ENCODE measurements at regions not wholly inside any gene's neighbourhood (a gene's known extent, or its start where the extent isn't known, plus 50 kb on each side); places are given as distances from the start of the nearest gene placed in this dataset.
"Not testable (repeated sequence)": the region's sequence is repeated elsewhere in the genome, so short reads cannot be mapped to it uniquely, and the experiment has no call there.

DNA sequence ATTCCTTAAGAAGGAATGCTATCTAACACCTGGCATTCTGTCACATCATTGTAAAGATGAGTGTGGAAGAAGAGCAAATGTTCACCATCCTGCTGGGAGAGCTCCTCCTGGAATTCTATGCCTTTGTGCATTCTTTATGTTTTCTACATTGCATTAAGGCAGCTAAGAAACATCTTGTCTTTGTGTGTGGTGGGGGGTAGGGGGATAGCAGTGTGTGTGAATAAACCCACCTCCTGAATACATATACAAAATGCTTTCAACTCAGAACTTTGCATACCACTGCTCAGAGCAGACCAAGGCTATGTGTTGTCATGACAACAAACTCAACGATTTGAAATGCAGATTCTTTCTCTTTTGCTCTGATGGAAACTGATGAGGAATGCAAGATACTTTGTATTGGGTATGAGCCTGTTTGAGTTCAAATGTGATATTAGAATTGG lies 193.6 kb upstream of the KAZN start:
- Mint-ChIP-seq H3K27me3 (ENCODE audit: insufficient read depth, unreplicated experiment) (no peaks in the 10 kb centered on the region), H3K36me3 (ENCODE audit: insufficient read depth, unreplicated experiment) (no peaks in the 10 kb centered on the region), H3K4me3 (ENCODE audit: unreplicated experiment) (no peak overlapping the region), H3K9me3 (ENCODE audit: unreplicated experiment) (no peaks in the 10 kb centered on the region), H3K4me1 (ENCODE audit: insufficient read depth, unreplicated experiment) (no peaks in the 10 kb centered on the region), H3K27ac (ENCODE audit: low read depth, unreplicated experiment) (no peak overlapping the region)
- intact Hi-C loops (cut with micrococcal nuclease), result no loop called here
- DNase-seq (ENCODE audit: unreplicated experiment), result no peak
- no TSS peak for BruUV-seq (replicated peaks)
- TF ChIP-seq, protein P1, sequence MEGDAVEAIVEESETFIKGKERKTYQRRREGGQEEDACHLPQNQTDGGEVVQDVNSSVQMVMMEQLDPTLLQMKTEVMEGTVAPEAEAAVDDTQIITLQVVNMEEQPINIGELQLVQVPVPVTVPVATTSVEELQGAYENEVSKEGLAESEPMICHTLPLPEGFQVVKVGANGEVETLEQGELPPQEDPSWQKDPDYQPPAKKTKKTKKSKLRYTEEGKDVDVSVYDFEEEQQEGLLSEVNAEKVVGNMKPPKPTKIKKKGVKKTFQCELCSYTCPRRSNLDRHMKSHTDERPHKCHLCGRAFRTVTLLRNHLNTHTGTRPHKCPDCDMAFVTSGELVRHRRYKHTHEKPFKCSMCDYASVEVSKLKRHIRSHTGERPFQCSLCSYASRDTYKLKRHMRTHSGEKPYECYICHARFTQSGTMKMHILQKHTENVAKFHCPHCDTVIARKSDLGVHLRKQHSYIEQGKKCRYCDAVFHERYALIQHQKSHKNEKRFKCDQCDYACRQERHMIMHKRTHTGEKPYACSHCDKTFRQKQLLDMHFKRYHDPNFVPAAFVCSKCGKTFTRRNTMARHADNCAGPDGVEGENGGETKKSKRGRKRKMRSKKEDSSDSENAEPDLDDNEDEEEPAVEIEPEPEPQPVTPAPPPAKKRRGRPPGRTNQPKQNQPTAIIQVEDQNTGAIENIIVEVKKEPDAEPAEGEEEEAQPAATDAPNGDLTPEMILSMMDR (IDR thresholded peaks at IDR 0.05; ENCODE audit: unreplicated experiment), result no peak
- ChIA-PET CTCF (no interaction called here), POLR2A (no interaction called here)

DNA sequence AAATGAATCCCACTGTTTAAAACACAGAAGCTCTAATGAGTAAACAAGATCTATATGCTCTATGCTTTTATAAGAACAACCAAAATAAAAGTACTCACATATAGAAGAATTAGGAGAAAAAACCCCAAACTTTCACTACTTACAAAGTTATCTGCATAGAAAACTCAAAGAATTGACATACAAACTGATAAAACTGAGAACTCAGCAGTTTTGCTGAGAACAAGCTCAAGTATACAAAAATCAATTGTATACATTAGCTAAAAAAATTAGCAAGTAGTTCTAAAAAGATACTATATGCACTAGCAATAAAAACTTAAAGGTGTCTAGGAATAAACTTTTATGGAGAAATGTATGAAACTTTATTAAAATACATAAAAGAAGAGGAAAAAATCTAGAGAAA lies 186.2 kb upstream of the KAZN start:
- Mint-ChIP-seq H3K27ac (ENCODE audit: low read depth, unreplicated experiment) (no peak overlapping the region), H3K36me3 (ENCODE audit: insufficient read depth, unreplicated experiment) (no peaks in the 10 kb centered on the region), H3K4me1 (ENCODE audit: insufficient read depth, unreplicated experiment) (peaks cover 9% of the 10 kb centered on the region), H3K27me3 (ENCODE audit: insufficient read depth, unreplicated experiment) (no peaks in the 10 kb centered on the region), H3K4me3 (ENCODE audit: unreplicated experiment) (no peak overlapping the region), H3K9me3 (ENCODE audit: unreplicated experiment) (no peaks in the 10 kb centered on the region)
- BruUV-seq (replicated peaks), result no TSS peak
- intact Hi-C loops (cut with micrococcal nuclease), result no loop called here
- TF ChIP-seq, protein P1 (IDR thresholded peaks at IDR 0.05; ENCODE audit: unreplicated experiment), result no peak
- no peak for DNase-seq (ENCODE audit: unreplicated experiment)
- POLR2A ChIA-PET, result interaction anchor here (0.8 kb wide), 1 partner anchor 12 kb away, joined by 4 read pairs; no protein-coding TSS in a partner anchor
- CTCF ChIA-PET, result no interaction called here

DNA sequence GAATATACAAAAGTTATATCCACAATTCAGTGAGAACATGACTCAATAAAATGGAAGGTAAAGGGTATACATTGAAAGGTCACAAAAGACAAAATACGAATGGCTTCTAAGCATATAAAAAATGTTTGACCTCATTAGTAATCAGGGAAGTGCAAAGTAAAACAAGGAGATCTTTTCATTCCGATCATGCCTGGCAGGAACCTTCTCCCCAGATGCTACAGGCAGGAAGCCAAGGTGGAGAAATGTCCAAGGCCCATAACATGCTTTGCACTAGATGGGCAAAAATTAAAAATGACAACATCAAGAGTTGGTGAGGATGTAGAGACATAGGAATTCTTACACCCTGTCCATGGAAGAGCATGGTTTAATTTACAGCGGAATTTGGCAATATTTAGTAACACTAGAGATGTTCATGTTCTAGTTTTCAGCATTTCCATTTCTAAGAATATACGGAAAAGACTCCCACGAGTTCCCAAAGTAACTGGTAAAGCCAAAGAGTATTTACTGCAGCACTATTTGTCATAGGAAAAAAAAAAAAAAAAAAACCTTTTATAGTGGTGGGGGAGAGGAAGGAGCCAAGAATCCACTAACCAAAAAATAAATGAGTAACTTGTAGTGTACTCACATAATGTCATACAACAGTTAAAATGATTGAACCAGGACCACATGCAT lies 184.5 kb upstream of the KAZN start:
- POLR2A ChIA-PET, result no interaction called here
- Mint-ChIP-seq H3K36me3 (ENCODE audit: insufficient read depth, unreplicated experiment) (no peaks in the 10 kb centered on the region), H3K4me3 (ENCODE audit: unreplicated experiment) (no peak overlapping the region), H3K27me3 (ENCODE audit: insufficient read depth, unreplicated experiment) (no peaks in the 10 kb centered on the region), H3K4me1 (ENCODE audit: insufficient read depth, unreplicated experiment) (peaks cover 9% of the 10 kb centered on the region), H3K27ac (ENCODE audit: low read depth, unreplicated experiment) (no peak overlapping the region), H3K9me3 (ENCODE audit: unreplicated experiment) (no peaks in the 10 kb centered on the region)
- TF ChIP-seq, protein P1 (IDR thresholded peaks at IDR 0.05; ENCODE audit: unreplicated experiment), result no peak
- no TSS peak for BruUV-seq (replicated peaks)
- DNase-seq (ENCODE audit: unreplicated experiment), result peak; percentile 15
- CTCF ChIA-PET, result no interaction called here
- intact Hi-C loops (cut with micrococcal nuclease), result no loop called here

DNA sequence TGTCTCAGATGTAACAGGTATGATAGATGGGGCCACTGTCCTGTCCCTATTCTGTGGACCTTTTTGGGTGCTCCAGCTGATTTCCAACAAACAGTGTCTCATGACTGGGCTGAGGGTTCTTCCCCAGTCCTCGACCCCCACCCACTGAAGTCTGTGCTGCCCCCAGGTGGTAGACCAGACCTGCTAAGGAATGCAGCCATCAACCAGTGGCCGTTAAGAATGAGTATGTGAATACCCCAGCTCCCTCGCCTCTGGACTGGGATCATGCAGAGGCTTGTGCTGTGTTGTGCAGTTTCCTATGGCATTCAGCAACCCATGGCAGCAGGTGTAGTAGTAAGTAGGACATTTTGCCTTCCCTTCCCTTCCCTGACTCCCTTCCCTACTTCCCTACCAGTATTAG lies 183.1 kb upstream of the KAZN start:
- no TSS peak for BruUV-seq (replicated peaks)
- no peaks in the 10 kb centered on the region for H3K9me3 Mint-ChIP-seq (ENCODE audit: unreplicated experiment)
- no peak overlapping the region for H3K4me3 Mint-ChIP-seq (ENCODE audit: unreplicated experiment)
- no peak overlapping the region for H3K27ac Mint-ChIP-seq (ENCODE audit: low read depth, unreplicated experiment)
- no peaks in the 10 kb centered on the region for H3K27me3 Mint-ChIP-seq (ENCODE audit: insufficient read depth, unreplicated experiment)
- DNase-seq (ENCODE audit: unreplicated experiment), result peak; percentile 4
- no peaks in the 10 kb centered on the region for H3K36me3 Mint-ChIP-seq (ENCODE audit: insufficient read depth, unreplicated experiment)
- ChIA-PET CTCF (interaction anchor here (1.0 kb wide), 1 partner anchor 172 kb away, joined by 3 read pairs; no protein-coding TSS in a partner anchor), POLR2A (no interaction called here)
- H3K4me1 Mint-ChIP-seq (ENCODE audit: insufficient read depth, unreplicated experiment), result peaks cover 9% of the 10 kb centered on the region
- TF ChIP-seq, protein P1 (IDR thresholded peaks at IDR 0.05; ENCODE audit: unreplicated experiment), result no peak
- intact Hi-C loops (cut with micrococcal nuclease), result loop anchor here (1.0 to 5.0 kb wide), 2 partner anchors 301 to 448 kb away; no protein-coding TSS in a partner anchor

DNA sequence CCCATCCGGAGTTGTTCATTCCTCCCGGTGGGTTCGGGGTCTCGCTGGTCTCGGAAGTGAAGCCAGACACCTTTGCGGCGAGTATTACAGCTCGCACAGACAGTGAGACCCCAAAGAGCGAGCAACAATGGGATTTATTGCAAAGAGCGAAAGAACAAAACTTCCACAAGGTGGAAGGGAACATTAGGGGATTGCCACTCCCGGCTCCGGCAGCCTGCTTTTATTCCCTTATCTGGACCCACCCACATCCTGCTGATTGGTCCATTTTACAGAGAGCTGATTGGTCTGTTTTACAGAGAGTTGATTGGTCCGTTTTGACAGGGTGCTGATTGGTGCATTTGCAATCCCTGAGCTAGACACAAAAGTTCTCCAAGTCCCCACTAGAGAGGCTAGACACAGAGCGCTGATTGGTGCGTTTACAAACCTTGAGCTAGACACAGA lies 178.7 kb upstream of the KAZN start:
- BruUV-seq (replicated peaks); H3K4me3 Mint-ChIP-seq (ENCODE audit: unreplicated experiment); H3K36me3 Mint-ChIP-seq (ENCODE audit: insufficient read depth, unreplicated experiment); H3K27ac Mint-ChIP-seq (ENCODE audit: low read depth, unreplicated experiment); H3K27me3 Mint-ChIP-seq (ENCODE audit: insufficient read depth, unreplicated experiment); POLR2A ChIA-PET; H3K4me1 Mint-ChIP-seq (ENCODE audit: insufficient read depth, unreplicated experiment); H3K9me3 Mint-ChIP-seq (ENCODE audit: unreplicated experiment); DNase-seq (ENCODE audit: unreplicated experiment): not testable (repeated sequence)
- intact Hi-C loops (cut with micrococcal nuclease), result loop anchor here (5.0 kb wide), 1 partner anchor 452 kb away; no protein-coding TSS in a partner anchor
- CTCF ChIA-PET, result interaction anchor here (1.5 kb wide), 1 partner anchor 306 kb away, joined by 6 read pairs; no protein-coding TSS in a partner anchor

Measured in MCF 10A (cell line).